ENCODE measurements at regions not wholly inside any gene's neighbourhood (a gene's known extent, or its start where the extent isn't known, plus 50 kb on each side); places are given as distances from the start of the nearest gene placed in this dataset.

DNA sequence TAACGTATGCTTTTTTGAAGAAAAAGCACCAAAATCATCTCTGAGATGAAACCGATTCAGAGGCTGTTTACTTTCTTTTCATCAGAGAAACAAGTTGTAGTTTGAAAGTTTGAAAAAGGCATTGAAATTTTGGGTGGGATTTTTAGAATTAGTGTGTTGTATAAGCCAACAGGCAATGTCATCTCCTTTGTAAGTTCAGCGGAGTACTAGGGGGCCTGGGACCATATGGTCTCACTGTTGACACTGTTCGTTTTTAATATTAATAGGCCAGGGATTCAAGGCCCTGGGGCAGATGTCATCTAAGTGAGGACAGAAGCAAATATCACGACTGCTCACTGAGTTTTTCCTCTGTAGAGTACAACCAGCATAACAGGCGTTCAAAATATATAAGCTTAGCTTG lies 256.2 kb upstream of the RARB start:
- no peak for TF ChIP-seq CEBPB (IDR thresholded peaks at IDR 0.05; ENCODE audit: low read depth, low read length)
- TF ChIP-seq, protein P1, sequence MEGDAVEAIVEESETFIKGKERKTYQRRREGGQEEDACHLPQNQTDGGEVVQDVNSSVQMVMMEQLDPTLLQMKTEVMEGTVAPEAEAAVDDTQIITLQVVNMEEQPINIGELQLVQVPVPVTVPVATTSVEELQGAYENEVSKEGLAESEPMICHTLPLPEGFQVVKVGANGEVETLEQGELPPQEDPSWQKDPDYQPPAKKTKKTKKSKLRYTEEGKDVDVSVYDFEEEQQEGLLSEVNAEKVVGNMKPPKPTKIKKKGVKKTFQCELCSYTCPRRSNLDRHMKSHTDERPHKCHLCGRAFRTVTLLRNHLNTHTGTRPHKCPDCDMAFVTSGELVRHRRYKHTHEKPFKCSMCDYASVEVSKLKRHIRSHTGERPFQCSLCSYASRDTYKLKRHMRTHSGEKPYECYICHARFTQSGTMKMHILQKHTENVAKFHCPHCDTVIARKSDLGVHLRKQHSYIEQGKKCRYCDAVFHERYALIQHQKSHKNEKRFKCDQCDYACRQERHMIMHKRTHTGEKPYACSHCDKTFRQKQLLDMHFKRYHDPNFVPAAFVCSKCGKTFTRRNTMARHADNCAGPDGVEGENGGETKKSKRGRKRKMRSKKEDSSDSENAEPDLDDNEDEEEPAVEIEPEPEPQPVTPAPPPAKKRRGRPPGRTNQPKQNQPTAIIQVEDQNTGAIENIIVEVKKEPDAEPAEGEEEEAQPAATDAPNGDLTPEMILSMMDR (conservative IDR thresholded peaks at IDR 0.05; ENCODE audit: low read depth, low read length) = no peak
- TF ChIP-seq SMC3 (IDR thresholded peaks at IDR 0.05; ENCODE audit: low read depth, low read length) = no peak
- TF ChIP-seq, protein P2, sequence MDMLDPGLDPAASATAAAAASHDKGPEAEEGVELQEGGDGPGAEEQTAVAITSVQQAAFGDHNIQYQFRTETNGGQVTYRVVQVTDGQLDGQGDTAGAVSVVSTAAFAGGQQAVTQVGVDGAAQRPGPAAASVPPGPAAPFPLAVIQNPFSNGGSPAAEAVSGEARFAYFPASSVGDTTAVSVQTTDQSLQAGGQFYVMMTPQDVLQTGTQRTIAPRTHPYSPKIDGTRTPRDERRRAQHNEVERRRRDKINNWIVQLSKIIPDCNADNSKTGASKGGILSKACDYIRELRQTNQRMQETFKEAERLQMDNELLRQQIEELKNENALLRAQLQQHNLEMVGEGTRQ (IDR thresholded peaks at IDR 0.05; ENCODE audit: low read depth, low read length) = no peak
- no peak for TF ChIP-seq MAFK (IDR thresholded peaks at IDR 0.05; ENCODE audit: low read depth, low read length)
- TF ChIP-seq POLR2A (IDR thresholded peaks at IDR 0.05; ENCODE audit: low read depth, low read length) = no peak
- TF ChIP-seq BHLHE40 (IDR thresholded peaks at IDR 0.05; ENCODE audit: low read depth, low read length) = no peak
- no peak for TF ChIP-seq MXI1 (IDR thresholded peaks at IDR 0.05; ENCODE audit: borderline replicate concordance, low read depth, low read length)
- no peak for TF ChIP-seq RAD21 (IDR thresholded peaks at IDR 0.05; ENCODE audit: low read length)
- no peak for TF ChIP-seq CHD1 (IDR thresholded peaks at IDR 0.05; ENCODE audit: low read depth, low read length)
- no peak for TF ChIP-seq FOS (IDR thresholded peaks at IDR 0.05; ENCODE audit: low read depth, low read length)
- TF ChIP-seq, protein P3, sequence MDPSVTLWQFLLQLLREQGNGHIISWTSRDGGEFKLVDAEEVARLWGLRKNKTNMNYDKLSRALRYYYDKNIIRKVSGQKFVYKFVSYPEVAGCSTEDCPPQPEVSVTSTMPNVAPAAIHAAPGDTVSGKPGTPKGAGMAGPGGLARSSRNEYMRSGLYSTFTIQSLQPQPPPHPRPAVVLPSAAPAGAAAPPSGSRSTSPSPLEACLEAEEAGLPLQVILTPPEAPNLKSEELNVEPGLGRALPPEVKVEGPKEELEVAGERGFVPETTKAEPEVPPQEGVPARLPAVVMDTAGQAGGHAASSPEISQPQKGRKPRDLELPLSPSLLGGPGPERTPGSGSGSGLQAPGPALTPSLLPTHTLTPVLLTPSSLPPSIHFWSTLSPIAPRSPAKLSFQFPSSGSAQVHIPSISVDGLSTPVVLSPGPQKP (IDR thresholded peaks at IDR 0.05; ENCODE audit: borderline replicate concordance, low read depth, low read length) = no peak
- TF ChIP-seq RFX5 (IDR thresholded peaks at IDR 0.05; ENCODE audit: low read depth, low read length) = no peak
- TF ChIP-seq RCOR1 (IDR thresholded peaks at IDR 0.05; ENCODE audit: insufficient replicate concordance, low read length) = no peak
